Activated CD4-positive, alpha-beta T cell treated with anti-CD3 and anti-CD28 coated beads for 36 hours (primary cell): ENCODE measurements at regions not wholly inside any gene's neighbourhood (a gene's known extent, or its start where the extent isn't known, plus 50 kb on each side); places are given as distances from the start of the nearest gene placed in this dataset.

Source experiments
- ATAC-seq: fragments of 200-7000 bp; cut with Tn5 transposase; one replicate; pipeline ENCODE4 v1.10.0; 2021; ENCODE audit warnings: mild to moderate bottlenecking, moderate library complexity
- CTCF ChIA-PET: fragments of 350-600 bp; sonication (Branson Sonifier 250); formaldehyde crosslinking; loops from one replicate; lab custom pipeline; 2021; ENCODE audit warnings: antibody characterized with exemption; lab: Charles Lee
- POLR2A ChIA-PET: fragments of 350-600 bp; sonication (Branson Sonifier 250); formaldehyde crosslinking; loops from one replicate; lab custom pipeline; 2021; ENCODE audit warnings: antibody characterized with exemption, inconsistent platforms; lab: Charles Lee
- DNase-seq: peaks from one replicate; pipeline ENCODE4 v3.0.0-alpha.2; 2020
- H3K27ac Mint-ChIP-seq: one replicate; pipeline ENCODE4 v1.8.0; 2021; ENCODE audit warnings: mixed read lengths
- H3K27me3 Mint-ChIP-seq: one replicate; pipeline ENCODE4 v1.8.0; 2021; ENCODE audit warnings: mixed read lengths
- H3K36me3 Mint-ChIP-seq: one replicate; pipeline ENCODE4 v1.8.0; 2021; ENCODE audit warnings: low read depth, mixed read lengths
- H3K4me1 Mint-ChIP-seq: one replicate; pipeline ENCODE4 v1.8.0; 2021; ENCODE audit warnings: mixed read lengths
- H3K4me3 Mint-ChIP-seq: one replicate; pipeline ENCODE4 v1.8.0; 2021; ENCODE audit warnings: mild to moderate bottlenecking, moderate library complexity, mixed read lengths
- H3K9me3 Mint-ChIP-seq: one replicate; pipeline ENCODE4 v1.8.0; 2021; ENCODE audit warnings: low read depth, mixed read lengths
- intact Hi-C, 2 experiments: fragments of 100-400 bp; cut with DNase I in 1 of 2; cut with micrococcal nuclease in 1 of 2; formaldehyde crosslinking; loops; one replicate each; pipeline versions ENCODE4 v1.14.2 to v1.15.1; 2022 to 2024; cut with DNase I, micrococcal nuclease

- CTCF ChIA-PET: no interaction called here
- no peaks in the 10 kb centered on the region for H3K36me3 Mint-ChIP-seq
- intact Hi-C loops: no loop called here
- no peak overlapping the region for H3K27ac Mint-ChIP-seq
- no peak for ATAC-seq
- H3K4me3 Mint-ChIP-seq: no peak overlapping the region
- H3K27me3 Mint-ChIP-seq: no peaks in the 10 kb centered on the region
- peaks cover 18% of the 10 kb centered on the region for H3K9me3 Mint-ChIP-seq
- POLR2A ChIA-PET: no interaction called here
- H3K4me1 Mint-ChIP-seq: no peaks in the 10 kb centered on the region
- DNase-seq: no peak
Measured at GRCh38 chr4:187919966-187920365, 75.6 kb upstream of the ZFP42 start.

- H3K27ac Mint-ChIP-seq: no peak overlapping the region
- DNase-seq: no peak
- intact Hi-C loops: no loop called here
- ChIA-PET CTCF (no interaction called here), POLR2A (no interaction called here)
- H3K9me3 Mint-ChIP-seq: peaks cover 23% of the 10 kb centered on the region
- no peaks in the 10 kb centered on the region for H3K36me3 Mint-ChIP-seq
- no peak for ATAC-seq
- no peaks in the 10 kb centered on the region for H3K4me1 Mint-ChIP-seq
- no peak overlapping the region for H3K4me3 Mint-ChIP-seq
- no peaks in the 10 kb centered on the region for H3K27me3 Mint-ChIP-seq
Measured at GRCh38 chr4:187921946-187922623, 73.5 kb upstream of the ZFP42 start.

- no peaks in the 10 kb centered on the region for H3K4me1 Mint-ChIP-seq
- H3K27ac Mint-ChIP-seq: no peak overlapping the region
- DNase-seq (no peak), ATAC-seq (no peak)
- no peak overlapping the region for H3K4me3 Mint-ChIP-seq
- ChIA-PET POLR2A (no interaction called here), CTCF (no interaction called here)
- peaks cover 23% of the 10 kb centered on the region for H3K9me3 Mint-ChIP-seq
- H3K27me3 Mint-ChIP-seq: no peaks in the 10 kb centered on the region
- intact Hi-C loops: no loop called here
- no peaks in the 10 kb centered on the region for H3K36me3 Mint-ChIP-seq
Measured at GRCh38 chr4:187929024-187929423, 66.5 kb upstream of the ZFP42 start.

- Mint-ChIP-seq H3K36me3 (no peaks in the 10 kb centered on the region), H3K9me3 (peaks cover 2% of the 10 kb centered on the region), H3K4me3 (no peak overlapping the region), H3K27ac (no peak overlapping the region), H3K27me3 (no peaks in the 10 kb centered on the region), H3K4me1 (no peaks in the 10 kb centered on the region)
- ATAC-seq (no peak), DNase-seq (no peak)
- intact Hi-C loops: no loop called here
- POLR2A ChIA-PET: no interaction called here
- CTCF ChIA-PET: no interaction called here
Measured at GRCh38 chr4:187934766-187935165, 60.8 kb upstream of the ZFP42 start.

GRCh38 chr4:187937557-187937956 is 58.0 kb upstream of the ZFP42 start:
- ATAC-seq (no peak), DNase-seq (no peak)
- no peaks in the 10 kb centered on the region for H3K36me3 Mint-ChIP-seq
- ChIA-PET CTCF (no interaction called here), POLR2A (no interaction called here)
- no peaks in the 10 kb centered on the region for H3K4me1 Mint-ChIP-seq
- H3K27me3 Mint-ChIP-seq: no peaks in the 10 kb centered on the region
- no peak overlapping the region for H3K4me3 Mint-ChIP-seq
- peaks cover 3% of the 10 kb centered on the region for H3K9me3 Mint-ChIP-seq
- intact Hi-C loops: no loop called here
- no peak overlapping the region for H3K27ac Mint-ChIP-seq

- intact Hi-C loops: no loop called here
- no peak for DNase-seq
- no peaks in the 10 kb centered on the region for H3K36me3 Mint-ChIP-seq
- H3K9me3 Mint-ChIP-seq: peaks cover 10% of the 10 kb centered on the region
- ATAC-seq: no peak
- no peaks in the 10 kb centered on the region for H3K27me3 Mint-ChIP-seq
- H3K4me3 Mint-ChIP-seq: no peak overlapping the region
- no peak overlapping the region for H3K27ac Mint-ChIP-seq
- ChIA-PET CTCF (no interaction called here), POLR2A (no interaction called here)
- H3K4me1 Mint-ChIP-seq: no peaks in the 10 kb centered on the region
Measured at GRCh38 chr4:187940299-187940698, 55.3 kb upstream of the ZFP42 start.

- intact Hi-C loops: no loop called here
Measured at GRCh38 chr4:187942968-187943367, 52.6 kb upstream of the ZFP42 start.

GRCh38 chr4:187944179-187944578 is 51.4 kb upstream of the ZFP42 start:
- DNase-seq (no peak), ATAC-seq (no peak)
- Mint-ChIP-seq H3K36me3 (no peaks in the 10 kb centered on the region), H3K9me3 (peaks cover 12% of the 10 kb centered on the region), H3K27ac (no peak overlapping the region), H3K4me3 (no peak overlapping the region), H3K27me3 (no peaks in the 10 kb centered on the region), H3K4me1 (no peaks in the 10 kb centered on the region)
- ChIA-PET POLR2A (no interaction called here), CTCF (no interaction called here)
- intact Hi-C loops: no loop called here

More at GRCh38 chr4:187942968-187943367, 52.6 kb upstream of the ZFP42 start:
- Mint-ChIP-seq H3K27me3 (no peaks in the 10 kb centered on the region), H3K36me3 (no peaks in the 10 kb centered on the region), H3K9me3 (peaks cover 12% of the 10 kb centered on the region), H3K27ac (no peak overlapping the region), H3K4me1 (no peaks in the 10 kb centered on the region), H3K4me3 (no peak overlapping the region)
- no peak for DNase-seq
- ATAC-seq: no peak
- ChIA-PET POLR2A (no interaction called here), CTCF (no interaction called here)
